Activated gamma-delta T cell treated with Interleukin-2 at 50 U/mL for 16 hours (primary cell): ENCODE measurements at regions not wholly inside any gene's neighbourhood (a gene's known extent, or its start where the extent isn't known, plus 50 kb on each side); places are given as distances from the start of the nearest gene placed in this dataset.
"Not testable (repeated sequence)": the region's sequence is repeated elsewhere in the genome, so short reads cannot be mapped to it uniquely, and the experiment has no call there.

Experiments
- DNase-seq: peaks from one replicate; pipeline ENCODE4 v3.0.0-alpha.2; 2020

GRCh38 chr5:42242881-42243485 is 180.3 kb upstream of the GHR start:
- DNase-seq: no peak

DNA sequence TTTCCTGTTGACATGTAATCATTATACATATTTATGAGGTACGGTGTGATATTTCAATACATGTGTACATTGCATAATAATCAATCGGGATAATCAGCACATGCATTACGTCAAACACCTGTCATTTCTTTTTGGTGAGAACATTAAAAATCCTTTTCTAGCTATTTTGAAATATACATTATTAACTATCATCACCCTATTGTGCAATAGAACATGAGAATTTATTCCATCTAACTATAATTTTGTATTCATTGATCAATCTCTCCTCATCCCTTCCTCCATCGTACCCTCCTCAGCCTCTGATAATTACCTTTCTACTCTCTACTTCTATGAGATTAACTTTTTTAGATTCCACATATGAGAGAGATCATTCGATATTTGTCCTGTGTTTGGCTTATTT is 170.9 kb upstream of the GHR start:
- DNase-seq: no peak

GRCh38 chr5:42259914-42260313 is 163.3 kb upstream of the GHR start:
- DNase-seq: not testable (repeated sequence)

- no peak for DNase-seq
These were observed 156.1 kb upstream of the GHR start for GRCh38 chr5:42267091-42267490.

- DNase-seq: not testable (repeated sequence)
These were observed 155.1 kb upstream of the GHR start for GRCh38 chr5:42268170-42268569.

GRCh38 chr5:42268630-42269029 is 154.6 kb upstream of the GHR start:
- DNase-seq: no peak

DNA sequence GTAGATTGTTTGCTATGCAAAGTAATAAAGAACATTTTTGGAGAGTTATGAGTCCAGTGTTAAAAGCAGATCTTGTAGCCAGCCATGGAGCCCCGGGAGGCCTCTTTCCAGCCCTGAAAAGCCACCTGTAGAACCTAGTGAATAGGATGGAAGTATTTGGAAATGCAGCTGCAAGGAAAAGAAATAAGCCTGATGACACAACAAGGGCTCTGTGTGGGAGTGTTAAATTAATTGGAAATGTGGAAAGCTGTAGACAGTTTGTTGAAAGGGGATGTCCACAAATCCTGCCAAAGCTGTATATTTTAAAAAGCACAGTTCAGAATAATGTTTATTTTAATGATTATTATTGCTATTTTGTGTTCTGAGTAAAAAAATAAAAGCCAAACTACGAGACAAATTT is 152.5 kb upstream of the GHR start:
- no peak for DNase-seq

DNA sequence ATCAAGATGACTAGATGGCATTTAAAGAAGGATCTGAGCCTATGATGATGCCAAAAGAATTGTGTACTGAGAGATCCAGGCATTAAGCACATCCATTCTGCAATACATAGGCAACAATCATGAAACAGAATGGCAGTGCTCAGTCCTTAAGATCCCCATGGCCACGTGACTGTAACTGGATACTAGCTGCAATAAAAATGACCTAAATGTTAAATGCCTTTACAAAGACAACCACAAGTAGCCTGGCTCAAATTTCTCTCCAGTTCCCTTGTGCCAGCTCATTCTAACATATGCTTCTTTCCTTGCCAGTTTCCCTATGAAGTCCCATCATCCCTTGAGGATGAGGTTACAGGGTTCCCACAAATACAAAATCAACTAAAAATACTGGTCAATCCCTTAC is 148.3 kb upstream of the GHR start:
- DNase-seq: no peak

DNA sequence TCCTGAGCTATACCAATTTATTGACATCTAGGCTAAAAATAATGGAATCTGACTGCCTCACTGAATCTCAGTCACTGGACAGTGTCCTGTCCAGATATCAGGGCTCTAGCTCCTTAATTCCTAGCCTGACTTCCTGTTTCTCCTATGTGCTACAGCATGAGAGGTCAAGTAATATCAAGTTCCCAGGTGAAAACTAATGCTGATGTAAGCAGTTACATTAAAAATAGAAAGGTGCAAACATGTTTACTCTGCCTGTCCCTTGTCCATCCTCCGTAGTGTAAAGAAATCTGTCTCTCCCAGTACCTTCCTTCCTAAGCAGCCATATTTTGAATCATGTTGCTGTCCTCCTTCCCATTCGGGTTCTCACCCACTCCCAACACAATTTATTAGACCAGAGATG is 145.9 kb upstream of the GHR start:
- DNase-seq: no peak

DNA sequence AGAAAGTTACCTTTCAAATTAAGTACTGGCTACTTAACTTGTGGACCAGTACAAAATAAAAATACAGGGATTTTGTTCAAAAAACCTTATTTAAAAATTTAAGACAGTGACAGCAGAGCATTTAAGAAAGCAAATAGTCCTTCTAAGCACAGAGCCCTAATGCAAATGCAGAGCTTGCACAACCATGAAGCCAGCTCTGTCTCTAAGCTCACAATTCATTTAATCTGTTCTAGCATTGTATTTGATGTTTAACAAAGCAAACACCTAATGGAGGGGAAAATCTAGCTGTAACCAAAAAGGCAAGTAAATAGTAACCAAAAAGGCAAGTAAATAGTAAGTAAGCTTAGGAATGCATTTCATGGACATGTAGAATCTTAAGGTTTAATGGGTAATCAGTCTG is 138.7 kb upstream of the GHR start:
- DNase-seq: no peak

DNA sequence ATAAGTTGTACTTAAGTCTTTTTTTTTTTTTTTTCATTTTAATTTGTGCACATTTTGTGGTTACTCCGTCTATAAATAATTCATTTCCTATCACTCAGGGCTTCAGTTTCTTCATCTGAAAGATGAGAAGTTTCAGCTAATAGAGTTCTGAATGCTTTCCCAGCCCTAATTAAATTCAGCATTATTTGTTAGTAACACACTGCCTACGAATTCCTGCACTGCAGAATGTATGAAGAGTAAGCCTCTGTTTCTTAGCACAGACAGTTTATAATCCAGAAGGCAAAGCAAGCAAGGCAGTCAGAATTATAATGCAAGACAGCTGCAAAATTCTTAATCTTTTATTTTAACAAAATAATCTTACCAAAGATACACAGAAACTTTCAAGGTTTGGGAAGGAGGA is 138.0 kb upstream of the GHR start:
- no peak for DNase-seq

- no peak for DNase-seq
These were observed 122.7 kb upstream of the GHR start for GRCh38 chr5:42300496-42300895.

DNA sequence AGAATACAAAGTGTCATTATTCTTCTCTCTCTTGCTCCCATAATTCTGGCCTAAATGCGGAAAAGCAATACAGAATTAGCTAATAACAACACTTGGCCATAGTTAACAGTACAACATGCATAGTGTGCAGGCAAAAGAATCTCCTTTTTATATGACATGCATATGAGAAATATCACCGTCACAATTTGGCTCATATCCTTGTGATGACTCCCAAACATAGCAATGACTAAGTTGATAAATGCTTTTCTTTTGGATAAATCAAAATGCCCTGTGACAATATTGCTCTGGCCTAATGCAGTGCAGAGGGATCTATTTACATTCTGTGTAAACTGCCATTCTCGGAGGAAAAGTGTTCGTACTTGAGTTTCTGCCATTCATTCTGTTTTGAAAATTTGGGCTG is 121.9 kb upstream of the GHR start:
- DNase-seq: no peak

DNA sequence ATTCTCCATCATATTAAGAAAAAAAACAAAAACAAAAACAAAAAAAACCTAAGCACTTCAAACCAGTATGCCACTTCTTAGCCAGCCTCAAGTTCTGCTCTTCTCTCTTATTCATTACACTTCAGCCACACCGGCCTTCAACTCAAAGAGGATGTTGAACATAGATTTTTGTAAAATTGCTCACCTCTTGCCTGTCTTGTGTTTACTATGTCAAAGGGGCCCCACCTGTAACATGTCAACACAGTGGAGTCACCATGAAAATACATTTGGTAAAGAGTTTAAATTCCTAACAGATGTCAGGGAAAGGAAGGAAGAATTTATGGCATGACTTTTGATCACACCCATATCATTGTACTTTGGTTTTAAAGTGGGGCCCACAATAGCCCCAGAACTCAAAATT is 121.1 kb upstream of the GHR start:
- no peak for DNase-seq

GRCh38 chr5:42306287-42306686 is 117.0 kb upstream of the GHR start:
- no peak for DNase-seq

DNA sequence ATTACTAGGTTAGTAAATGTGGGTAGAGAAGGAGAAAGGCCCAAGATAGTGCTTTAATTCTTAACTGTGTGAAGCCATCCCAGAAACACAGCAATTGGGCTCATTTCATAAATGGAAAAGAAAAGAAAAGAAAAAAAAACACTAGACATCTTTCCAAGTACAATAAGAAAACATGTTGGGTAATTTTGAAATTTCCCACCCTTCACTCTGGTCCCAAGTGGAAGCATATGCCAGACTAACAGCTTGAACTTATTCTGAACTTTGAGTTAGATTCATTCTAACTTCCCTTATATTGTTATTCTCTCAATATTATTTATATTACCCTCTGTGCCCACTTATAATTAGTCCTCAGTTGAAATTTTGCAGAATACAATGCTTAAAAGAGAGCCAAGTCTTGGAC is 113.4 kb upstream of the GHR start:
- DNase-seq: no peak

DNA sequence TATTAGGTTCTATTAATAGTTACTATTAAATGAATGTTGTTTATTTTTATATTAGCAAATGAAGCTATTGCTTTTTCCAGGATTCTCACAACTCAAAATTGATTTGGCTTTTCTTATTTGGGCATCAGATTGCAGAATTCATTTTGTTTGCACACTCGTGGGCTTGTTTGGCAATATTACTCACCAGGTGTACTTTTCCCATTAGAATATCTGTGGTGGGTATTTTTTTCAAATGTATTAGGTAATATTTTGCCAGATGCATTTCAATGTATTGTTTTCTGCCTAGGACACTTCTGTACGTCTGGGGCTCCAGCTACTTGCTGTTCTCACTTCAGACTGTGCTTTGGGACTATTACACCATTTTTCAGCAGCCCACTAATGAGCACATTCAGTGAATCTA is 108.0 kb upstream of the GHR start:
- no peak for DNase-seq

DNA sequence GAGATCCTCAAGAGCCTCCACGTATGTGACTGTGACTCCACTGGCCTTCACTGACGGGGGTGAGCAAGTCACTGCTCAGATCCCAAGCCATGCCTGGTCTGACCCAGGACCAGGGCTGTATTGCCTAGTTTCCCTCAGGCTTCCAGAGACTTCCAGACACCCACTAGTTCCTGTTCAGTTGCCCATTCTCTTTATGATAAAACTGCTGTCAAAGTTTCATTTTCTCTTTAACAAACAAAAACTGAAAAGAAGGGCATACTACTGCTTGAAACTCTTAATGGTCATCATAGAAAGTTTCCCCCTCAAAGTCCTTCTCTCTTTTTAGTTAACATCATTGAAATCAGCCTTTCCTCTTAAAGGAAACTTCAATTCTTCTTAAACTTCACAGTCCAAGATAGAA is 105.7 kb upstream of the GHR start:
- no peak for DNase-seq

- DNase-seq: not testable (repeated sequence)
These were observed 103.7 kb upstream of the GHR start for GRCh38 chr5:42319546-42319945.

DNA sequence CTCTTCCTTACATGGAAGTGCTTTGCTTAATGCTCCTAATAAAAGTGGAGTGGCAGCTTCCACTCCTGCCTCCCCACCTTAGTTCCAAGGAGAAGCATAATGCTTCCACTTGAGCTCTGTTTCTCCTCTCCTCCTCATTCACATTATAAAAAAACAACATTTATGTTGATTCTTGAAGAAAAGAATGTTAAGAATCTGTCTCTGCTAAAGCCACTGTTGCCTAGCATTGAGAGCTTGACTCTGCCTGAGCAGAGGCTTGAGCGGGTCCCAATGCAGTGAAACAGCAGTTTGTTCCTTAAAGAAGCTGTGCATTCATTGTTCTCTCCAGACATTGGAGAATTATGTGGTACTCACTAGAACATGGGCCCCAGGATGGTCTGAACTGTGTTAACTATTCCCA is 101.5 kb upstream of the GHR start:
- DNase-seq: no peak

GRCh38 chr5:42337143-42337542 is 86.1 kb upstream of the GHR start:
- no peak for DNase-seq

GRCh38 chr5:42337607-42338006 is 85.6 kb upstream of the GHR start:
- DNase-seq: no peak

- no peak for DNase-seq
These were observed 85.1 kb upstream of the GHR start for GRCh38 chr5:42338136-42338535.

DNA sequence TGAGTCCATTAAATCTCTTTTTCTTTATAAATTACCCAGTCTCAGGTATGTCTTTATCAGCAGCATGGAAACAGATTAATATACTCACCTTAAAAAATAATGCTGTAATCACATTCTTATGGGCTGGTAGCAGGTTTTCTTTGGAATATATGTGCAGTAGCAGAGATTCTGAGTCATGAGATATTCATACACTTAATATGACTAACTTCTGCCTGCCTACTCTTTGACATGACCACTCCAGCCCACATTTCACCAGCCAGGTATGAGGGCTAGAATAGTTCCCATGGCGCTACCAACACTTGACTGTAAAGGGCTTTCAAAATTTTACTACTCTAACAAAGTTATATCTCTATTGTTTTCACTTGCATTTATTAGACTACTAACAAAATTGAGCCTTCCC is 74.1 kb upstream of the GHR start:
- DNase-seq: no peak

- DNase-seq: no peak
These were observed 71.3 kb upstream of the GHR start for GRCh38 chr5:42351956-42352355.

- DNase-seq: no peak
These were observed 63.2 kb upstream of the GHR start for GRCh38 chr5:42360056-42360455.
